OCI-M2 (cell line): ENCODE measurements at regions not wholly inside any gene's neighbourhood (a gene's known extent, or its start where the extent isn't known, plus 50 kb on each side); places are given as distances from the start of the nearest gene placed in this dataset.
"Not testable (repeated sequence)": the region's sequence is repeated elsewhere in the genome, so short reads cannot be mapped to it uniquely, and the experiment has no call there.

Source experiments
- DNase-seq: peaks from one replicate; lab custom pipeline; 2025; ENCODE audit not compliant: unreplicated experiment; lab: John Stamatoyannopoulos, UW

DNA sequence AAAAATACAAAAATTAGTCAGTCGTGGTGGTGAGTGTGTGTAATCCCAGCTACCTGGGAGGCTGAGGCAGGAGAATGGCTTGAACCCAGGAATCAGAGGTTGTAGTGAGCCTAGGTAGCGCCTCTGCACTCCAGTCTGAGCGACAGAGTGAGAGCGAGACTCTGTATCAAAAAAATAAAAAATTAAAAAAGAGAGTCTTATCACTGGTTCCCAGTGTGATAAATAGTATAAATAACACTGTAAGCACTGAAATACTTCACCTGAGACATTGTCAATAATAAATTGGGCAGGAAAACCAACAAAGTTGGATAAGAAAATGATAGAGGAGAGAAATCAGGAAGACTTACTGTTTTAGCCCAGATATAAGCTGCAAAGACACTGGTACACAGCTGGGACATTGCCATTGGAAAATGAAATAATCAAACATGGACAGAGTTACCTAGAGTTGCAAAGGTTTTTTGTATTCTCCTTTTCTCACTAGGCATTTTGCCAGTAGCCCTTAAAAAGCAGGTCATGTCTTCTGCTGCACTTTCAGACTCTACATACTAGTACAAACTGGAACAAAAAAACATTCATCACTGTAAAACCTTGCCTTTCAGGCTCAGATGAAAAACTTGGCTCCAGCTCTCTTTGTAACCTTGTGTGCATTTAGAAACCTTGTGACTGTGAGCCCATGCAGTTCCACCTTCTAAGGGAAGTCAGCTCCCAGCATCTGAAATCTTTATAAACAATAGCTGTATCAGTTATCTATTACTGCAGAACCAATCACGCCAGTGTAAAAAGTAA lies 55.0 kb upstream of the PPP1R2C start:
- DNase-seq = no peak

GRCh38 chrX:42833550-42833940 lies 55.6 kb upstream of the PPP1R2C start:
- not testable (repeated sequence) for DNase-seq

DNA sequence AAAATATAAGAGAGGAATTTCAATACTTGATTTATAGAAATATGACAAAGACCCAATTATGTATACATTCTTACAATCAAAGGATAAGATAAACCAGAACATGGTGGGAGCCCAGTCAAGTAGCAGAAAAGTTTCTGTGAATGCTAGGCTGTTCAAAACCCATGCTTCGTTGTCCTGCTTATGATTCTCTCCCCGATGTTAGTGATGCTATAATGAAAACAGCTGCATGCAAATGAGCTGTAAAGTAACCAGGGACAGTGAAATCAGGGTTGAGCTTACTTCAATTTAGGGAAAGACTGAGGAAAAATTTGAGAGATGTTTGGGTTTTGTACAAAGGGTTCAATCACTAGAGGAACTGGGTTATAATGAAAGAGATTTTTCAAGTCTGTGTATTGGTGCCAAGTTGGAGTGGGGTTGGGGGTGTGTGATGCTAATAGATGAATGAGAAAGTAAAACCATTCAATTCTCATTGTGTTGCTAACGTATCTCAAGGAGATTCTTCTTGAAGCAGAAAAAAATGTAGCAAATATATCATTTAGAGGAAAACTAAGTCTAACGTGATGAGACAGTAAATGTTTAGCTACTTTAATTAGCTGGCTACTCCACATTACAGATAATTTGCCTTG lies 59.3 kb upstream of the PPP1R2C start:
- DNase-seq = no peak

DNA sequence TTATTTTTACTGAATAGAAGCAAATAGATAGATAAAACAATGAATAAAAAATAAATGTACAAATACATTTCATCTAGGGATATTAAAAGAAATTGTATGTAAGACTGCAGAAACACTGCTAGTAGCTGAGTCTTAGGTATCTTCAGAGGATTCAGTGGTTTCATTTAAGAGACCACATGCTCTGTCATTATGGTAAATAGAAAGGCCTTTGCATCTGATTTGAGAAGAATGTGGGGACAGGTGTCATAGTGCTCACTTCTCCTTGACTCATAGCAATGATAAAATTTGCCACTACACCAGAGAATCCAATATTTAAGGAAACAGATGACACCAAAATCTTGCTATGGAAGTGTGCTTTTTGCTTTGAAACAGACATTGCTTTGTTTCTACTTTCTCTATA lies 59.8 kb upstream of the PPP1R2C start:
- no peak for DNase-seq

- DNase-seq = no peak
Measured at GRCh38 chrX:42839632-42840031, 61.7 kb upstream of the PPP1R2C start.

DNA sequence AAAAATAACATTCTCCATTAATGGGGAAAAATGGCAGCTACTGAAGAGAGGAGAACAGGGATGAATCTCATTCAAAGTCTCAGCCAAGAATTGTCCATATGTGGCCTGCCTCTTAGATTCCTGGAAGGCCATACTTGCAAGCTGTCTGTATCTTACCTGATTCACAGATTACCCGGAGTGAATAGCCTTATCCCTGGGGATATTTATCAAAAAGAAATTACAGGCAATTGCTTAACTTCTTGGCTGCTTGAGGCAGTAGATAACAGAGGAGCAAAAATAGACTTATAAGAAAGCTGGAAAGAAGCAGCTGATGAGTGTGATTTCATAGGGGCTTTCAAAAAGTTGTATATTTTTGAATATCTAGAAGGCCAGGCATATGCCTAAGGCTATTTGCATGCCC lies 68.8 kb upstream of the PPP1R2C start:
- no peak for DNase-seq

GRCh38 chrX:42855259-42855658 lies 77.3 kb upstream of the PPP1R2C start:
- DNase-seq = no peak

DNA sequence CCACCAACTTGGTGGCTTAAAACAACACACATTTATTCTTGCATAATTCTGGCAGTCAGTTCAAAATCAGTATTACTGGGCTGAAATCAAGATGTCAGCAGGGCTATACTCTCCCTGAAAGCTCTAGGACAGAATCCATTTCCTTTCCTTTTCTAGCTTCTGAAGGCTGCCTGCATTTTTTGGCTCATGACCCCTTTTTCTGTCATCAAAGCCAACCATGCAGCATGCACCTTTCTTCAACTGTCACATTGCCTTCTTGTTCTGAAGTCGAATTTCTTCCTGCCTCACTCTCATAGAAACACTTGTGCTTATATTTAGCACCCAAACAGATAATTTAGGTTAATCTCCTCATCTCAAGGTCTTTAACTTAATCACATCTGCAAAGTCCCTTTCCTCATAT lies 79.8 kb upstream of the PPP1R2C start:
- DNase-seq = no peak

DNA sequence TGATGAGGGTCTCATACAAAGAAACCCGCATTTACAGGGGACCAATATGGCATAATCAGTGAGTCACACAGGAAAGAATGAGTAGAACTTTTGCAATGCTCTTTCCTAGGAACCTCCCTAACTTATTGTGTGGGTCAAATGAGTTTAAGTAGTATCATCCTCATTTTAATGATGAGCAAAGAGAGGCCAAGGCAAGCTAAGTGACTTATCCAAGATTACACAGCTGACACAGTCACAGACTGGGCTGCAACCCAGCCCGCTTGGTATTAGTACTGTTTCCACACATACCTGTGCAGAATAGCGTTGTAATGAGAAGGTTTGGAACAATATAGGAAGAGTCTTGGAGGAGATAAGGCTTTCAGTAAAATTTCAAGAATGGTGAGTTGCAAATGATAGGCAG lies 91.0 kb upstream of the PPP1R2C start:
- DNase-seq = no peak

DNA sequence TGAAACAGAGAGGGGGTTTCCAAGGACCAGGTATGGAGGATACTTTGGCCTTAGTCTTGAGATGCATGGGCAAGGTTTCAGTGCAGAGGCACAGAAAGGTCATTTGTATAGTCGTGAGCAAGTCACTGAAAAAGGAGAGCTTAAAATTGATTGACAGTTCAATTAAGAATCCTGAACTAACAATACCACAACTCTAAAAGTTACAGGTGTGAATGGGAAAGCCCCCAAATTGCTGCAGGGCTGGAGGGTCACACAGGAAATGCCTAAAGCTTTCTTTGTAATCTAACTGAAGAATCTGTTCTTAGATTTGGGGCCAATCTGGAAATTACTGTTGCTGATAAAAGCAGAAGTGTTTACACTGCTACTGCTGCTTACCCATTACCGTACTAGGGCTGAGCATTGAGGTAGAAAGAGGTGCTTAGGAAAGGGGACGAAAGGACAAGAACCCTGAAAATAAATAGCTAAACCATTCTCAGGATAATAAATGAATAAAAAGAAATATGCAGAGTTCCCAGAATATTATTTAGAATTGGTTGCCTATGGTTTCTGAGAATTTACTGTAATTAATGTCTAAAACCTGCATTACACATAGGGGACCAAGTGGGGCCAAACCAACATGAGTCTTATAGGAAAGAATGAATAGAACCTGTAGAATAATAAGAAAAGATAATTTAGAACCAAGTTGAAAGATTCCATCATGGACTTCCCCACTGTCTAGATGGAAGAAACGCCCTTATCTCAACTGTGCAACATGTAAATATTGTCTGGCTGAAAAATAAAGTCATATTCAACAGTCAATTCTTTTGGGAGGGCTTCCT lies 91.9 kb upstream of the PPP1R2C start:
- DNase-seq = no peak

- no peak for DNase-seq
Measured at GRCh38 chrX:42886519-42886918, 108.6 kb upstream of the PPP1R2C start.

GRCh38 chrX:42900947-42901346 lies 123.0 kb upstream of the PPP1R2C start:
- no peak for DNase-seq

DNA sequence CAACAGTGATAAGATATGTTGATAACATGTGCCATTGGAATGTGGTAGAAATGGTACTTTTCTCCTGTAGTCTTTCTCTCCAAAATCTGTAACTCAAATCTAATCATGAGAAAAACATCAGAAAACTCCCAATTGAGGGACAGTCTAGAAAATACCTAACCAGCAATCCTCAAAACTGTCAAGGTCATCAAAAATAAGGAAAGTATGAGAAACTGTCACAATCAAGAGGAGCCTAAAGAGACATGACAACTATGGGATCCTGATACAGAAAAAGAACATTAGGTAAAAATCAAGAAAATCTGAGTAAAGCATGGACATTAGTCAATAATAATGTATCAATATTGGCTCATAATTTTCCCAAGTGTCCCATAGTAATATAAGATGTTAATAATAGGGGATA lies 124.5 kb upstream of the PPP1R2C start:
- DNase-seq = no peak

DNA sequence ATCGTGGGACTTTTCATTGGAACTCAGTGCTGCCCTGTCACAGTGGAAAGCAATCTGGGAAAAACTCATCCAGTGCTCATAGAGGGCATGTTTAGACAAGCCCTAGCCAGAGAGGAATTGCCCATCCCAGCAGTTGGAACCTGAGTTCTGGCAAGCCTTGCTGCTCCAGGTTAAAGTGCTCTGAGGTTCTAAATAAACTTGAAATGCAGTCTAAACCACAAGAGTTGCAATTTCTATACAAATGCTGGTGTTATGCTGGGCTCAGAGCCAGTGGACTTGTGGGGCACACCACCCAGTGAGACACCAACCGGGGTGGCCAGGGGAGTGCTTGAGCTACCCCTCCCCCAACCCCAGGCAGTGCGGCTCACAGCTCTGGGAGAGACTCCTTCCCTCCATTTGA lies 142.8 kb upstream of the PPP1R2C start:
- DNase-seq = no peak

DNA sequence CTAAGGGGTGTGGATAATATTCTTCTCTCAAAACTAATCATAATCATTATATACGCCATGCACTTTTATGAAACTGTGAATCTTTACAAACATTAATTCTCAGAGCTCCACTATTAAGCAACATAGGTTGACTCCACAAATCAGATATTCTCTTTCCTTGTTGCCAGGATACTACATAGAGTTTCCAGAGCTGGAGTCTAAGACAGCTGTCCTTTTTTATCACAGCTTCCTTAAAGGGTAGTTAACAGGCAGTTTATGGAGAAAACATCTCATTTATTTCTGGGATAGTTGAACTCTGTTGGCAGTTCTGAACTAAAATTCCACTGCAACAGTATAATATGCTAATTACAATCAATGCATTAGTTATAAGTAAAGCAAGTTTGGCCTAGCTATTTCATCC lies 152.1 kb upstream of the PPP1R2C start:
- DNase-seq = no peak

GRCh38 chrX:42930951-42931350 lies 153.0 kb upstream of the PPP1R2C start:
- DNase-seq = no peak

- no peak for DNase-seq
Measured at GRCh38 chrX:42933187-42933586, 155.2 kb upstream of the PPP1R2C start.

GRCh38 chrX:42934020-42934726 lies 156.2 kb upstream of the PPP1R2C start:
- DNase-seq = no peak

DNA sequence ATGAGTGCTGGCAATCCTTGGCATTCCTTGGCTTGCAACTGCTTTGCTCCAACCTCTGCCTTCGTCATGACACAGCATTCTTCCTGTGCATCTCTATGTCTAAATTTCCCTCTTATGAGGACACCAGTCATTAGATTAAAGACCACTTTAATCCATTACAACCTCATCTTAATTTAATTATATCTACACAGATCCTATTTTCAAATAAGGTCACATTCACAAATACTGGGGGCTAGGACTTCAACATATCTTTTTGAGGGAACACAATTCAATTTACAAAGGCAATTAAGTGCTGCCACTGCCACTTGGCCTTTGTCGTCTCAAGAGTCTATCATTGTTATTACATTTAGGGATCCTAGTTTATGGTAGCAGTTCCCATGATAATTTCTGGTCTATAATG lies 163.7 kb upstream of the PPP1R2C start:
- no peak for DNase-seq

DNA sequence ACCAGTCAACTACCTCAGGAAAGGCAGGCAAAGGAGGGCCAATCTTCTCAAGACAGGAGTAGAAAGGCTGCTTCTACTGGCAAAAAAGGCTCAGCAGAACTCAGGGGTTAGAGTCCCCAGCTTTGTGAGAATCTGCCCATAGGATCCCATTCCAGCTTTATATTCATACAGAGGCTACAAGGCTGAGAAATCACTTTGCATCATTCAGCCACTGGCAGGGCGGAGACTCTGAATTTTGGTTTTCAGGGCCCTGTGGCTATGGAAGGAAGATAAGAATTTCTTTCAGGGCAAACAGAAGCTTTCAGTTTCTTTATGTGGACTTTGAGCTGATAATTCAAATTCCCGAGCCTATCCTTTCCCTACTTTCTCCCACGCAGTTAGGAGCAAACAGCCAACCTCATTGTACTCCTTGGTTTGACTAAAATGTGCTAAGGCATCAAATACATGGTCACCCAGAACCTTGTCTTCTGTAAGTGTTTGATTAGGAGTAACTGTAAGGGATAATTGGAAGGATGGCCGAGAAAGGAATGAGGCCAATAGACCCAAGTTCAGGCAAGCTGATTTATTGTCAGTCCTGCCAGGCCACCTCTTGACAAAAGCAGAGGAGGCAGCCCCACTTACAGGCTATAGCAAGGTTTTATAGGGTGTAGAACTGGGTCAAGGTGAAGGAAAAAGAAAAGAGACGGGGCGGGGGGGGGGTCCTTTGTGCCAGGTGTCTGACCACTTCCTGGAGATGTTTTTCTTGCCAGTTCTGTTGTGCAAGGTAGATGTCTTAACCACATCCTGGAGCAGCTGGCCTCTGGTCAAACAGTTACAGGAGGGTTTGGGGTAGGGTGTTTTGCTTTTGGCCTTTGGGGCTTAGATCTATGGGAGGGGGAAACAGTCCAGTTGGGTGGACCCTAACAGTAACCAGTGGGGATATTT lies 165.3 kb upstream of the PPP1R2C start:
- DNase-seq = no peak
